SW480 (cell line): ENCODE measurements at regions not wholly inside any gene's neighbourhood (a gene's known extent, or its start where the extent isn't known, plus 50 kb on each side); places are given as distances from the start of the nearest gene placed in this dataset.

Experiments used
- DNase-seq: peaks from one replicate; pipeline ENCODE4 v3.0.0-alpha.2; 2016; ENCODE audit warnings: low spot score

DNA sequence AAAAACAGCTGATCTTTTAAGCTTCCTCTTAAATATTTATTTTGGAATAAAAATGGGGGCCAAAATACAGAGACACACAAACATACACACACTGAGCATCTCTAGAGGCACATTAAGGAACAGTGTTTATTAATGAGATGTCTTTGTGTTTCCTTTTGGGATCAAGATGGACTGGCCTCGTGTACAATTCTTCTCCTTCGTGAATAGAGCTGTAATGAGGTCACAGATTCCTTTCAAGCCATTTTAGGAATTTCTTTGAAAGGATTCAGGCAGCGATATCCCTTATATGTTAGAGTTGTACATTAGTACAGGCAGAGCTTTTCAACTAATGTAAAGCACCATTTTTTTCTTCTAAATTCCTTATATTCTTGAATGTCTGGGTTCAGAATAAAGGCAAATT, 295.7 kb downstream of the CHRM3 start:
- DNase-seq = no peak

DNA sequence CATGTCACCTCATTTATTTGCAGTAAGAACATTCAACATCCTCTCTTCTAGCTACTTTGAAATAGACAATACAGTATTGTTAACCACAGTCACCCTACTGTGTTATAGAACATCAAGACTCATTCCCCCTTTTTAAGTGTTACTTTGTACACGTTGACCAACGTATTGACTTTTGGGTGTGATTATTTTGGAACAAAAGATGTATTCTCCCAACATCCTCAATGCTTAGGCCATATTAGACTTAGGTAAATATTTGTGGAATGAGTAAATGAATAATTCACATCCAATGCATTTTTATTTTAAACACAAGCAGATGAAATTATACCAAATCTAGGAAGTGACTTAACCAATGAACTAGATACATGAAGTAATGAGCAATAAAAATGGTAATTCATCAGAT, 296.6 kb downstream of the CHRM3 start:
- no peak for DNase-seq

GRCh38 chr1:239686386-239686785, 300.0 kb downstream of the CHRM3 start:
- DNase-seq = no peak

- DNase-seq = no peak
These were observed 309.9 kb downstream of the CHRM3 start for GRCh38 chr1:239696317-239696716.

GRCh38 chr1:239700667-239701066, 314.3 kb downstream of the CHRM3 start:
- no peak for DNase-seq

DNA sequence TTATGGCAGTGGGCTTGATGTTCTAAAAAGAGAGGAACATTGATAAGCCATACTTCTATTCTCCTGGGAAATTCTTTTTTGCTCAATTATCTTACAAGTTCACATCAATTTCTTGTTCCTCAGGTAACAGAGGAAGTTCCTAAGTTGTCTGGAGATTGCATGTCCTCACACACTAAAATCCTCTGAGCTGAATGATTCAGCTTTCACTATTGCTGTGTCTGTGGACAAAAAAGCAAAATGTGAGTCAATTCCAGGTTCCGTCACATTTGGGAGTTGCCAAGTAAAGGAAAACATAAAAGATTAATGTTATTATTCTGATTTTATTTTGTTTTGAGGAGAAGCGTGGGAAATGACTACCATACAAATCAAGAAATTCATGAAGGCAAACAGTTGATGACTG, 316.7 kb downstream of the CHRM3 start:
- no peak for DNase-seq

GRCh38 chr1:239706245-239706892, 320.0 kb downstream of the CHRM3 start:
- no peak for DNase-seq

DNA sequence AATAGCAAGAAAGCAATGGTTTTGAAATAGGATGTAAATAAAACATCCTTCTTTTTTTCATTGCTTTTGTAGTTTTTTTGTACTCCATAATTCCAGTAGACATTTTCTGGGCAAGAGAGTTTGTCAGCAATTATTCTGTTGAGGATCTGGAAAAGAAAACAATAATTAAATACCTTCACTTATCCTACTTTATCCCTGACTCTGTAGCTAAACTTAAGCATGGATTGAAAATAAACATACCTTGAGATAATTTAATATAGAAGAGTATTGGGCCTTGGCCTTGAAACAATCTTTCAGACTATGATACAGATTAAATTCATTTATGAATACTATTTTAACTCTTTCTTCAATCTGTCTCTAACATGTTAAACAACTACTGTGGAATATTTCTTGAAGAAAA, 321.2 kb downstream of the CHRM3 start:
- no peak for DNase-seq

DNA sequence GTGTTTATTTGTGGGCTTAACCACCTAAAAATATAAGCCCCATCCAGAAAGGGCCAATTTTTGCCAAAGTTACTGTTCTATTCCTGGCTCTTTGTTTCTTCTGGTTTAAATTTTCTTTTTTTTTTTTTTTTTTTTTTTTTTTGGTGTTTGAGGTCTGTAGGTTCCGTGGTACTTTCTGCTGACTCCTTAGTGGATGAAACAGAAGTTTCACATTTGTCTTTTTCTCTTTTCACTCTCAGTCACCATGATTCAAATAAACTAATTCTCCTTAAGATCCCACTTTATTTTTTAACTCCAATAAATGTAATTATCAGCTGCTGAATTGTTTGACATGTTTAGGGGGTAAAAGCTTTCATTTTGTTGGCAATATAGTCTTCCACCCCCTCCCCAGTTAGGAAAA, 322.3 kb downstream of the CHRM3 start:
- DNase-seq = no peak

GRCh38 chr1:239711768-239712167, 325.4 kb downstream of the CHRM3 start:
- no peak for DNase-seq

DNA sequence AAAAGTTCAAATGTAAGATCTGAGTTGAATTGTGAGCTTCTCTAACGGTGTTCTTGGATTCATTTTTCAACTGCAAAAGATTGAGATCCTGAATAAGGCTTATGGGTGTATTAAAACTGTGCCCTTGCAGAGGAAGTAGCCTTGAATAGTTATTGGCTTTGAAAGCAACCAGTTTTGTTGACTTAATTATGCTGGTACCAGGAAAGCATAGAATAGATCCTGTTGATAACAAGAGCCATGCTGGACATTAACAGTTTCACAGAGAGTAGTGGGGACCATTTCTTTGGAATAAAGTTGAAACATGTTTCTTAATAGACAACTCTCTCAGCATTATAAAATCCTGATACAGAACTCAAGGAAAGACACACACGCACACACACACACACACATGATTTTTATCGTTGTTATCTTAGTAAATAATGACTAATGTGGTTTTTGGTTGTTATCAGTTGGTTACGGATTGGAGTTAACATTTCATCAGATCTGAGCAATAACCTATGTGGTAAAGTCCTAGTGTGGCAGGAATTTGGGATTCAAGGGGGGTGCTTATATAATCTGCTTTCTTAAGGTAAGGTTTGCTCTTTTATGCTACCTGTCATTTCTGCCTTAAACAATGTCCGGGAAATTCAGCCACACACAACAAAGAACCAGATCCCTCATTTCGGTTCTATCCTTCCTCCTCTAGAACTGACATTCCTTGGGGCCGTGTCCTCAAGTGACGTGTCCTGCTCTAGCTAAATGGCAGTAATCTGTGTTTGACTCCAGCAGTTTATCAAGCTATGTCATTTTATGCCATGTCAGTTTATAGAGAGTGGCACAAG, 330.9 kb downstream of the CHRM3 start:
- DNase-seq = peak; percentile 52

- no peak for DNase-seq
These were observed 331.5 kb downstream of the CHRM3 start for GRCh38 chr1:239717918-239718184.

DNA sequence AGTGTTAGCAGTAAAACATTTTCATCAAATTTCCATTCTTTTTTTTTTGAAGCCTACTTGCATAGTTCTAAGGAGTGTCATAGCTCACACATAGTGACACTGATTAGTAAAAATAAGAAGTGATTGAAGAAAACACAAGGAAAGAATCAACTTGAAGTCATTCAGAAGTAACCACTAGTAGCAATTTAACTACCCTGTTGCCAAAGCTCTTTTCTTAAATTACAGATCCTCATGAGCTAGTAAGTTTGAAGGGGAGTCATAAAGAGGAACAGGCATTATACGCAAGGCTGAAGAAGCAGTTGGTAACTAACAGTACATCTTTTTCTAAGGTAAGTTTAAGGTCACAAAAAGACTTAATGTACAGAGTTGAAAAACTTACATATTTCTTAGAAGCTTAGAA, 332.2 kb downstream of the CHRM3 start:
- no peak for DNase-seq

- peak; percentile 49 for DNase-seq
These were observed 332.7 kb downstream of the CHRM3 start for GRCh38 chr1:239718997-239719628.

DNA sequence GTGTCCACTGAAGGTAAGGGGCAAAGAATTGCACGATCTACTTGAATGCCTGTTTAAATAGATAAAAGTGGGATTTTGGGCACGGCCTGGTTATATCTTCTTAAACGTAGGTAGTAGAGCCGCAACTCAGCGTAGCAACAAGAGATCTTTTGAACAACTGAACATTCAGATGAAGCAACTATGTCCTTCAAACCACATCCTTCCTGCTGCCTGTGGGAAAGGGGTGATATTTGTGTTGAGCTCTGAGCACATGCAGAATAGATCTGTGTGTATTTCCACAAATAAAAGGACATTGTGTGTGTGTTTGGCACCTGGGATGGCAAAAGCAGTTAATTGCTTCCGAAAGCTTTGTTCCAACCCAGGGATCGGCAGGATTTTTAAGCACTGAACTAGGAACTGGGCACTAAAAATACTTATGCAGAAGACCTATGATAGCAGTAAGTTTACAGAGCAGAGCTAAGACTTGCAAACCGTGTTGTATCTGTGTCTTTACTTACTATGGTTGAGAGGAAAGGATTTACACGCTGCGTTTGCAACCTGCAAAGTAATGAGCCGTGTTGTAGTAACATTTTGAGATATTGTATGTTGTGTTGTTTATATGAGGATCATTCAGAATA, 333.4 kb downstream of the CHRM3 start:
- peak; percentile 94 for DNase-seq

DNA sequence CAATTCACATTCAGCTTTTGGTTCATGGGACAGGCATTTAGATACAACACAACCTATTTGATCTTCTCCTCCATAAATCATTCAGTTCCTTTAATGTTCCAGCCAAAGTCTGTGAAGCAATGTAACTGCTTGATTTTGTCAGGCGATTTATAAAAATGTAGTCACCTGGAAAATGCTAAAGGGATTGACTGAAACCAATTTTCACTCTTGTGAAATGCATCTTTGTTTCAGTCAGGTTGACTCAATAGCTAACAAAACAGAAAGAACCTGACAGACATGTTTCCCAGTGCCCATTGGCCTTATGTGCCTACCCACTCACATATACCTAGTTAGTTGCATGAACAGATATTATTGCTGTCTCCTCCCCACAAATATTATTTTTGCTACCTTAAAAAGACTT, 335.7 kb downstream of the CHRM3 start:
- no peak for DNase-seq

- no peak for DNase-seq
These were observed 337.5 kb downstream of the CHRM3 start for GRCh38 chr1:239723776-239724367.

GRCh38 chr1:239725371-239725770, 339.0 kb downstream of the CHRM3 start:
- DNase-seq = no peak

DNA sequence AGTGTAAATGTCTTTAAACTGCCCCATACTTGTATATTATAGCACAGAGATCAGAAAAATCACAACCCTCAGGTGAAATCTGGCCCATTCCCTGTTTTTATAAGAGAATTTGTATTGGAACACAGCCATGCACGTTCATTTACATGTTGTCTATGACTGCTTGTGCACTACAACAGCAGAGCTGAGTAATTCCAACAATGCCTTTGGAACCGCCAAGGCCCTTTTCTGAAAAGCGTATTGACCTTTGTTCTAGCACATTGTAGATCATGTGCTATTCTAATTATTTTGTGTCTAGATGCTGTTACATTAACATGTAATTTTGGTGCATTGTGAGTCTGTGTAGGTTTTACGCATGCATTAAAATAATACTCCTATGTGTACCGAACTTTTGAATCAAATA, 339.6 kb downstream of the CHRM3 start:
- peak; percentile 17 for DNase-seq

DNA sequence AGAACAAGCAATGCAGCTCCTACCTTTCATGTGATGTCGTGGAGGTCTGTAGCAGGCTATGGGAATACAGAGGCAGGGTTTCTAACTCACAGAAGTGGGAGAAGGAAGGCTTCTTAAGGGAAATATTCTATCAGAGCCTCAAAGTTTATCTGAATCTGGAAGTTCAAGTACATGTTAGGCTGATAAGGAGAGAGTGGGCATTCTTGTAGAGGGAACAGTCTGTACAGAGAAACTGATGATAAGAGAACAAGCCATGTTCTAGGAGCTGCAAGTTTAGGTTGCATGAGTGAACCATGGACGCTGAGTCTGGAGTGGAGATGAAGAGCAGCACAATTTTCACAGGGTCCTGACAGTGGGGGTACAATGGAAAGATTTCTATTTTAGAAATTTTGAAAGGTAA, 344.0 kb downstream of the CHRM3 start:
- no peak for DNase-seq

DNA sequence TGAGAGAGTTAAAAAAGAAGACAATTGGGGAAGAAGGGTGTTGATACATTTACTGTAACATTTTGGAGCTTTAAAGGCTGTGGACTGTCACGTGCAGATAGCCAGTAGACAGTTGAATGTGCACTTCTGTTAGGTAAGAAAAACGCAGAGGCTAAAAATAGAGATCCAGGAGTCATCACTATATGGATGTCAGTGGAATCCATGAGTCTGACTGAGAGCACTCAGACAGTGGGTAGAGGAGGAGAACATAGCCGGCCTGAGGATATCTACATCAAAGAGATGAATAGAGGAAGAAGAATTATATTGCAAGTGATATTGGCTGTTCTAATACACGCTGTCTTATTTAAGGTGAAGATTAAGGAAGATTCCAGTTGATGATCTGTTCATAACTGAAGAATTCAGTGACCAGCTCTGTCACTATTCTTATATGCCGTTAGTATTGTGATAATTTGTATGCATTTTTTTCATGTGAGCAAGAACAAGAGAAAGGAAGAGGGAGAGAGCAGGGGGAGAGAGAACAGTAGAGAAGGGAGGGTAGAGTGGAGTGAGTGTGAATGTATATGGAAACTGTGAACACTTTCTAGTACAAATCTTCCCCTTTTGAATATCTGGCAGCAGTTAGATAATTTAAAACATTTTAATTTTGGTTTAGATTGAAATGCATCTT, 344.8 kb downstream of the CHRM3 start:
- no peak for DNase-seq

- no peak for DNase-seq
These were observed 346.4 kb downstream of the CHRM3 start for GRCh38 chr1:239732770-239733169.
